ENCODE measurements at regions not wholly inside any gene's neighbourhood (a gene's known extent, or its start where the extent isn't known, plus 50 kb on each side); places are given as distances from the start of the nearest gene placed in this dataset.

- TF ChIP-seq POLR2A (IDR thresholded peaks at IDR 0.05), result no peak
- TF ChIP-seq CTCF (IDR thresholded peaks at IDR 0.05), result no peak
Measured at GRCh38 chr5:126053630-126054029, 369.6 kb upstream of the GRAMD2B start.
